ENCODE measurements at regions not wholly inside any gene's neighbourhood (a gene's known extent, or its start where the extent isn't known, plus 50 kb on each side); places are given as distances from the start of the nearest gene placed in this dataset.

GRCh38 chr10:61263518-61263917 lies 189.7 kb downstream of the TMEM26 start:
- TF ChIP-seq CTCF (IDR thresholded peaks at IDR 0.05) (no peak), POLR2A (IDR thresholded peaks at IDR 0.05) (no peak)

Measured in Peyer's patch (tissue), 4 donors.